ENCODE measurements at regions not wholly inside any gene's neighbourhood (a gene's known extent, or its start where the extent isn't known, plus 50 kb on each side); places are given as distances from the start of the nearest gene placed in this dataset.

- no peak for TF ChIP-seq POLR2AphosphoS5 (IDR thresholded peaks at IDR 0.05; ENCODE audit: low read depth, low read length)
- TF ChIP-seq TAF1 (IDR thresholded peaks at IDR 0.05; ENCODE audit: borderline replicate concordance, insufficient read depth, low read length): no peak
- no peak for TF ChIP-seq REST (IDR thresholded peaks at IDR 0.05; ENCODE audit: insufficient read depth in 1 of 2, low read depth in 2 of 2, low read length in 2 of 2)
- no peak for TF ChIP-seq SIN3A (IDR thresholded peaks at IDR 0.05; ENCODE audit: borderline replicate concordance, insufficient read depth, low read length)
These were observed 63.3 kb downstream of the NOG start for GRCh38 chr17:56656701-56657327.
